ENCODE measurements at regions not wholly inside any gene's neighbourhood (a gene's known extent, or its start where the extent isn't known, plus 50 kb on each side); places are given as distances from the start of the nearest gene placed in this dataset.
"Not testable (repeated sequence)": the region's sequence is repeated elsewhere in the genome, so short reads cannot be mapped to it uniquely, and the experiment has no call there.

DNA sequence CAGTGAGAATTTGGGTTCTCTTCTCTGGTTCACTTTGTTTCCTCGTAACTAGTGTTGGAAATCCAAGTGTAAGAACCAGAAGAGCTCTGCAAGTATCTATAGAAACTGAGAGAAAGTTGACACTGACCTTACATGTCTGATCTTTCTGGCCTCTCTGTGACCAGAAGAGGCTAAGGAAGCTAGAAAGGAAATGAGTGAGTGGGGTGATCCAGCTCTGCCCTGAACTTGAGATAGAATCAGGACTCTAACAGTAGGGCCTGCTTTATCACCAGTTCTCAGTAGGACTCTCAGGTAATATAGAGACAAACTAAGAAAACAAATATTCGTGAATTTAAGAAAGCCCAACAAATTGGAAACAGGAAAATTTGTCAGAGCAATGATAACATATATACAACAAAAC, 441.2 kb upstream of the ZNF804A start:
- Histone ChIP-seq H3K27me3 (ENCODE audit: control insufficient read depth in 2 of 2, insufficient read depth in 2 of 2, low read length in 2 of 2) (no peaks in the 10 kb centered on the region), H3K4me2 (ENCODE audit: insufficient read depth, low read length) (no peak overlapping the region), H3K36me3 (ENCODE audit: control insufficient read depth in 2 of 2, extremely low read depth in 1 of 2, insufficient read depth in 2 of 2, low read length in 2 of 2) (no peaks in the 10 kb centered on the region), H2AFZ (ENCODE audit: low read depth, low read length) (no peak overlapping the region), H3K4me3 (replicated peaks in 1 of 3; ENCODE audit: insufficient read depth in 1 of 3, low read depth in 1 of 3, low read length in 3 of 3) (no peak overlapping the region), H3K79me2 (ENCODE audit: control insufficient read depth, insufficient read depth, low read length) (no peaks in the 10 kb centered on the region), H3K9me1 (replicated peaks; ENCODE audit: control insufficient read depth, extremely low read depth, insufficient read depth, low read length) (no peaks in the 10 kb centered on the region), H4K20me1 (replicated peaks; ENCODE audit: control insufficient read depth, extremely low read depth, insufficient read depth, low read length) (no peaks in the 10 kb centered on the region), H3K4me1 (ENCODE audit: control insufficient read depth, extremely low read depth, insufficient read depth, low read length) (no peaks in the 10 kb centered on the region), H3K27ac (ENCODE audit: insufficient read depth, low read depth, low read length) (no peak overlapping the region), H3K9ac (replicated peaks; ENCODE audit: extremely low read depth, insufficient read depth, low read length) (no peak overlapping the region), H3K9me3 (replicated peaks; ENCODE audit: control insufficient read depth, insufficient read depth, low read length) (no peaks in the 10 kb centered on the region)
- TF ChIP-seq POLR2A (IDR thresholded peaks at IDR 0.05; ENCODE audit: low read depth, low read length) = no peak
- TF ChIP-seq GATA2 (IDR thresholded peaks at IDR 0.05; ENCODE audit: insufficient read depth, insufficient read length, low read depth, low read length) = peak; percentile 73
- CTCF ChIA-PET = interaction anchor here (0.7 to 1.5 kb wide), 2 partner anchors 11 to 58 kb away, joined by 3 read pairs; no protein-coding TSS in a partner anchor
- dilution Hi-C loops (cut with MboI; ENCODE audit: extremely low pct_ligation_motif_present, low sequenced_read_pairs) = no loop called here
- peak; percentile 1 for DNase-seq (ENCODE audit: low read depth, low spot score)
- intact Hi-C loops (cut with micrococcal nuclease) = no loop called here
- BruUV-seq (replicated peaks) = no TSS peak
- FAIRE-seq = no peak
- POLR2A ChIA-PET = no interaction called here

DNA sequence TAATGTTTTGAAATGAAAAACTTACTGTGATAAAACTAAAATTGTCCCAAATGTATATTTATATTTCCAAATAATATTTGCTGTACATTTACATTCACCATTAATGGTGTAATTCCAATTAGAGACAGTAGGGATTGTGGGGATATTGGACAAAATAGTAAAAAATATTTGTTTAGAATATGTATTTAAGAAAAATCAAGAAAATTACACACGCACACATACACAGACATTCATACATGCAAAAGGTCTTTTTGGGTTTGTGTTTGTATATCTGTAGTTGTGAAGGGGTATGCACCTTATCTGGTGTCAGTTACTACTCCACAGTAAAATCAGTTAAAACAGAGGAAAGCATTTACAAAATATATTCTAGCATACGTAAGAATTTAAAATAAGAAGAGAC, 435.9 kb upstream of the ZNF804A start:
- intact Hi-C loops (cut with micrococcal nuclease) = no loop called here
- no peak overlapping the region for H3K27ac ChIP-seq (ENCODE audit: insufficient read depth, low read depth, low read length)
- ChIA-PET CTCF (no interaction called here), POLR2A (no interaction called here)
- H3K79me2 ChIP-seq (ENCODE audit: control insufficient read depth, insufficient read depth, low read length) = no peaks in the 10 kb centered on the region
- H3K36me3 ChIP-seq (ENCODE audit: control insufficient read depth in 2 of 2, extremely low read depth in 1 of 2, insufficient read depth in 2 of 2, low read length in 2 of 2) = no peaks in the 10 kb centered on the region
- DNase-seq (ENCODE audit: low read depth, low spot score) = no peak
- H3K9me1 ChIP-seq (replicated peaks; ENCODE audit: control insufficient read depth, extremely low read depth, insufficient read depth, low read length) = no peaks in the 10 kb centered on the region
- H3K4me2 ChIP-seq (ENCODE audit: insufficient read depth, low read length) = no peak overlapping the region
- FAIRE-seq = no peak
- no peaks in the 10 kb centered on the region for H3K27me3 ChIP-seq (ENCODE audit: control insufficient read depth in 2 of 2, insufficient read depth in 2 of 2, low read length in 2 of 2)
- H2AFZ ChIP-seq (ENCODE audit: low read depth, low read length) = no peak overlapping the region
- no TSS peak for BruUV-seq (replicated peaks)
- H3K9me3 ChIP-seq (replicated peaks; ENCODE audit: control insufficient read depth, insufficient read depth, low read length) = no peaks in the 10 kb centered on the region
- H3K9ac ChIP-seq (replicated peaks; ENCODE audit: extremely low read depth, insufficient read depth, low read length) = no peak overlapping the region
- dilution Hi-C loops (cut with MboI; ENCODE audit: extremely low pct_ligation_motif_present, low sequenced_read_pairs) = no loop called here
- H3K4me3 ChIP-seq (replicated peaks in 1 of 3; ENCODE audit: insufficient read depth in 1 of 3, low read depth in 1 of 3, low read length in 3 of 3) = no peak overlapping the region
- no peaks in the 10 kb centered on the region for H4K20me1 ChIP-seq (replicated peaks; ENCODE audit: control insufficient read depth, extremely low read depth, insufficient read depth, low read length)
- H3K4me1 ChIP-seq (ENCODE audit: control insufficient read depth, extremely low read depth, insufficient read depth, low read length) = no peaks in the 10 kb centered on the region
- TF ChIP-seq POLR2AphosphoS5 (IDR thresholded peaks at IDR 0.05; ENCODE audit: insufficient read depth, low read depth, low read length) (no peak), EZH2 (IDR thresholded peaks at IDR 0.05; ENCODE audit: borderline replicate concordance, low read depth, low read length, severe bottlenecking) (no peak), GATA2 (IDR thresholded peaks at IDR 0.05; ENCODE audit: insufficient read depth, insufficient read length, low read depth, low read length) (no peak), FOS (IDR thresholded peaks at IDR 0.05; ENCODE audit: borderline replicate concordance, insufficient read depth, low read length) (no peak), POLR2A (IDR thresholded peaks at IDR 0.05; ENCODE audit: low read depth, low read length) (no peak), MYC (IDR thresholded peaks at IDR 0.05; ENCODE audit: low read depth, low read length) (no peak), JUN (IDR thresholded peaks at IDR 0.05; ENCODE audit: borderline replicate concordance, insufficient read depth, insufficient read length, low read depth) (no peak)
- TF ChIP-seq, protein P1, sequence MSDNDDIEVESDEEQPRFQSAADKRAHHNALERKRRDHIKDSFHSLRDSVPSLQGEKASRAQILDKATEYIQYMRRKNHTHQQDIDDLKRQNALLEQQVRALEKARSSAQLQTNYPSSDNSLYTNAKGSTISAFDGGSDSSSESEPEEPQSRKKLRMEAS (IDR thresholded peaks at IDR 0.05; ENCODE audit: insufficient read depth, insufficient read length) = no peak
- TF ChIP-seq, protein P2, sequence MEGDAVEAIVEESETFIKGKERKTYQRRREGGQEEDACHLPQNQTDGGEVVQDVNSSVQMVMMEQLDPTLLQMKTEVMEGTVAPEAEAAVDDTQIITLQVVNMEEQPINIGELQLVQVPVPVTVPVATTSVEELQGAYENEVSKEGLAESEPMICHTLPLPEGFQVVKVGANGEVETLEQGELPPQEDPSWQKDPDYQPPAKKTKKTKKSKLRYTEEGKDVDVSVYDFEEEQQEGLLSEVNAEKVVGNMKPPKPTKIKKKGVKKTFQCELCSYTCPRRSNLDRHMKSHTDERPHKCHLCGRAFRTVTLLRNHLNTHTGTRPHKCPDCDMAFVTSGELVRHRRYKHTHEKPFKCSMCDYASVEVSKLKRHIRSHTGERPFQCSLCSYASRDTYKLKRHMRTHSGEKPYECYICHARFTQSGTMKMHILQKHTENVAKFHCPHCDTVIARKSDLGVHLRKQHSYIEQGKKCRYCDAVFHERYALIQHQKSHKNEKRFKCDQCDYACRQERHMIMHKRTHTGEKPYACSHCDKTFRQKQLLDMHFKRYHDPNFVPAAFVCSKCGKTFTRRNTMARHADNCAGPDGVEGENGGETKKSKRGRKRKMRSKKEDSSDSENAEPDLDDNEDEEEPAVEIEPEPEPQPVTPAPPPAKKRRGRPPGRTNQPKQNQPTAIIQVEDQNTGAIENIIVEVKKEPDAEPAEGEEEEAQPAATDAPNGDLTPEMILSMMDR (IDR thresholded peaks at IDR 0.05; ENCODE audit: extremely low read depth in 1 of 2, insufficient read depth in 1 of 2, low read depth in 1 of 2, low read length in 2 of 2) = no peak

DNA sequence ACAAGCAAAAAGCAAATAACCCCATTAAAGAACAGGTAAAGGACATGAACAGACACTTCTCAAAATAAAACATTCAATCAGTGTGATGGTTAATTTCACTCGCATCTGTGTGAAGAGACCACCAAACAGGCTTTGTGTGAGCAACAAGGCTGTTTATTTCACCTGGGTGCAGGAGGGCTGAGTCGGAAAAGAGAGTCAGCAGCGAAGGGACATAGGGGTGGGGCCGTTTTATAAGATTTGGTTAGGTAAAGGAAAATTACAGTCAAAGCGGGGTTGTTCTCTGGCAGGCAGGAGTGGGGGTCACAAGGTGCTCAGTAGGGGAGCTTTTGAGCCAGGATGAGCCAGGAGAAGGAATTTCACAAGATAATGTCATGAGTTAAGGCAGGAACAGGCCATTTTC, 429.5 kb upstream of the ZNF804A start:
- not testable (repeated sequence) for H3K4me2 ChIP-seq (ENCODE audit: insufficient read depth, low read length)

More for the DNA sequence above, 429.5 kb upstream of the ZNF804A start:
- H3K4me3 ChIP-seq (replicated peaks in 1 of 3; ENCODE audit: insufficient read depth in 1 of 3, low read depth in 1 of 3, low read length in 3 of 3); DNase-seq (ENCODE audit: low read depth, low spot score); H4K20me1 ChIP-seq (replicated peaks; ENCODE audit: control insufficient read depth, extremely low read depth, insufficient read depth, low read length); H3K36me3 ChIP-seq (ENCODE audit: control insufficient read depth in 2 of 2, extremely low read depth in 1 of 2, insufficient read depth in 2 of 2, low read length in 2 of 2); POLR2A ChIA-PET; H3K9me3 ChIP-seq (replicated peaks; ENCODE audit: control insufficient read depth, insufficient read depth, low read length); H3K27ac ChIP-seq (ENCODE audit: insufficient read depth, low read depth, low read length); intact Hi-C loops (cut with micrococcal nuclease); H3K4me1 ChIP-seq (ENCODE audit: control insufficient read depth, extremely low read depth, insufficient read depth, low read length); FAIRE-seq; H3K9ac ChIP-seq (replicated peaks; ENCODE audit: extremely low read depth, insufficient read depth, low read length); CTCF ChIA-PET; BruUV-seq (replicated peaks); dilution Hi-C loops (cut with MboI; ENCODE audit: extremely low pct_ligation_motif_present, low sequenced_read_pairs); H2AFZ ChIP-seq (ENCODE audit: low read depth, low read length); H3K9me1 ChIP-seq (replicated peaks; ENCODE audit: control insufficient read depth, extremely low read depth, insufficient read depth, low read length); H3K27me3 ChIP-seq (ENCODE audit: control insufficient read depth in 2 of 2, insufficient read depth in 2 of 2, low read length in 2 of 2); H3K79me2 ChIP-seq (ENCODE audit: control insufficient read depth, insufficient read depth, low read length): not testable (repeated sequence)

Measured in endothelial cell of umbilical vein (primary cell).